ENCODE measurements at regions not wholly inside any gene's neighbourhood (a gene's known extent, or its start where the extent isn't known, plus 50 kb on each side); places are given as distances from the start of the nearest gene placed in this dataset.

GRCh38 chr4:8695237-8696219 is 103.0 kb downstream of the CPZ start:
- no peaks in the 10 kb centered on the region for H3K27me3 ChIP-seq
- no peaks in the 10 kb centered on the region for H3K36me3 ChIP-seq
- ATAC-seq = no peak
- no peak overlapping the region for H3K4me3 ChIP-seq
- peak in 2 of 3 donors; percentile 4 to 28 for DNase-seq
- intact Hi-C loops (cut with DNase I) = no loop called here
- TF ChIP-seq CTCF (IDR thresholded peaks at IDR 0.05) (no peak), POLR2A (IDR thresholded peaks at IDR 0.05) (no peak)
- H3K27ac ChIP-seq = no peak overlapping the region
- no peaks in the 10 kb centered on the region for H3K4me1 ChIP-seq
- H3K9me3 ChIP-seq = no peaks in the 10 kb centered on the region
- WGBS (ENCODE audit: insufficient coverage, low coverage, low lambda C conversion rate, missing lambda C conversion rate) = 67% methylated on average over 11 of the region's 18 CpGs

DNA sequence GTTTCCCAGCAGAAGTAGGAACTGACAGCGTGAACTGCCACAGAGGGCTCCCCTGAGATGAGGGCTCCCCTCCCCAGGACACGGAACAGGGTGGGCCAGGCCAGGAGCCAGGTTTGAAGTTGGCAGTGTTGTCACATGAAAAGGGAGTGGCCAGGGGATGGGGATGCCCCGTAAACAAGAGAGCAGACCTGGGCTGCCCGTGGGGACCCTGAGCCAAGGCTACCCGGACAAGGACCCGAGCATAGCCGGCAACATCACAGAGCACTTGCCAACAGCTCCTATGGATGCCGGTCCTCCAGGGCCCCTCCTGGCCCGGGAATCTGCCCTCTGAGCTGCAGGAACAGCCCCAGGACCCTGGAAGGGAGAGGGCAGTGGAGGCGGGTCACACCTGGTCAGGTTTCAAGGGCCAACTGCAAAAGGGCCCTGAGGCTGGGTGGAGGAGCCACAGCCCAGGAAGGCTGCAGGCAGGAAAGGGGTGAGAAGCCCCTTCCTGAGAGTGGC is 102.1 kb downstream of the CPZ start:
- ATAC-seq = no peak
- H3K27ac ChIP-seq = no peak overlapping the region
- no peaks in the 10 kb centered on the region for H3K27me3 ChIP-seq
- intact Hi-C loops (cut with DNase I) = no loop called here
- no peak overlapping the region for H3K4me3 ChIP-seq
- 23% methylated on average over 2 of the region's 10 CpGs for WGBS (ENCODE audit: insufficient coverage, low coverage, low lambda C conversion rate, missing lambda C conversion rate)
- no peaks in the 10 kb centered on the region for H3K4me1 ChIP-seq
- H3K36me3 ChIP-seq = no peaks in the 10 kb centered on the region
- no peaks in the 10 kb centered on the region for H3K9me3 ChIP-seq
- TF ChIP-seq CTCF (IDR thresholded peaks at IDR 0.05) = no peak
- TF ChIP-seq POLR2A (IDR thresholded peaks at IDR 0.05) = no peak
- DNase-seq = peak in 2 of 3 donors; percentile 6 to 28

DNA sequence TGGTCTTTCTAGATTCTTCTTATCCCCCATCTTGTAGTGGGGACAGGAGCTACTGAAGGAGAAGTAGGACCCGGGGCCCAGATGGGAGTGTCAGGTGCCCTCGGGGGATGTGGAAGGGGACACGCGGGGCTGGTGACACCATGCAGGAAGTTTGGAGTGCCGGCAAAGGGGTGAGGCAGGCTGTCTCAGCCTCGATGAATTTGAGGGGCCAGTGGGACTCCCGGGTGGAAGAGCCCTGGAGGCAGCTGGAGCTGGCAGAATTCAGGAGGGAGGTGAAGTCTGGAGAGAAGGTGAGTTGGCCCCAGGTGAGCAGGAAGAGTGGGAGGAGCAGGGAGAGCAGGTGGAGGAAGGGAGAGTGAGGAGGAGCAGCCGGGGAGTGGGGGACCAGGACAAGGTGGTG is 101.7 kb downstream of the CPZ start:
- WGBS (ENCODE audit: insufficient coverage, low coverage, low lambda C conversion rate, missing lambda C conversion rate) = 41% methylated on average over 8 of the region's 8 CpGs
- Histone ChIP-seq H3K4me3 (no peak overlapping the region), H3K27ac (no peak overlapping the region), H3K27me3 (no peaks in the 10 kb centered on the region), H3K4me1 (no peaks in the 10 kb centered on the region), H3K36me3 (no peaks in the 10 kb centered on the region), H3K9me3 (no peaks in the 10 kb centered on the region)
- ATAC-seq = no peak
- TF ChIP-seq POLR2A (IDR thresholded peaks at IDR 0.05) (no peak), CTCF (IDR thresholded peaks at IDR 0.05) (no peak)
- DNase-seq = peak in 1 of 3 donors; percentile 23
- intact Hi-C loops (cut with DNase I) = no loop called here

DNA sequence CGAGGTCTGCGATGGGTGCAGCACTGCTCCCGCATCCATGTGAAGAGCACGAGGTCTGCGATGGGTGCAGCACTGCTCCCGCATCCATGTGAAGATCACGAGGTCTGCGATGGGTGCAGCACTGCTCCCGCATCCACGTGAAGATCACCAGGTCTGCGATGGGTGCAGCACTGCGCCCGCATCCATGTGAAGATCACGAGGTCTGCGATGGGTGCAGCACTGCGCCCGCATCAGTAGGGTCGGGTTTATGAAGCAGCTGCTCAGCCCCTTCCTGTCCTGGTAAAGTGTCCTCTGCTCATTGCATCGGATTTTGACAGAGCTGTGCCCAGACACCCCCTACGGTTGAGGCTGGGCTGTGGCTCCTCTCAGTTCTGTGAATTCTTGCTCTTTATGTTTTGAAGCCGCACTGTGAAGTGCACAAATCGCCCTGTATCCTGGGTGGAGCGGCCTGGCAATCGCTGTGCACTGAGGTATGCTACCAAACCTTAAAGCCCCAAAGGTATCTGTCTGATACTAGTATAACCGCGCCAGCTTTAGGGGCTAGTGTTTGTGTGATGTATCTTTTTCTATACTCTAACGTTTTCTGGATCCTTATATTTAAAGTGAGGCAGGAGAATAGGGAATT is 98.7 kb downstream of the CPZ start:
- TF ChIP-seq POLR2A (IDR thresholded peaks at IDR 0.05) (no peak), CTCF (IDR thresholded peaks at IDR 0.05) (no peak)
- WGBS (ENCODE audit: insufficient coverage, low coverage, low lambda C conversion rate, missing lambda C conversion rate) = 45% methylated on average over 5 of the region's 27 CpGs
- Histone ChIP-seq H3K4me1 (no peaks in the 10 kb centered on the region), H3K4me3 (no peak overlapping the region), H3K36me3 (no peaks in the 10 kb centered on the region), H3K27me3 (no peaks in the 10 kb centered on the region), H3K27ac (no peak overlapping the region), H3K9me3 (no peaks in the 10 kb centered on the region)
- DNase-seq (peak in 1 of 3 donors; percentile 19), ATAC-seq (no peak)
- intact Hi-C loops (cut with DNase I) = no loop called here

Measured in right lobe of liver (tissue), 6 donors.